ENCODE measurements at regions not wholly inside any gene's neighbourhood (a gene's known extent, or its start where the extent isn't known, plus 50 kb on each side); places are given as distances from the start of the nearest gene placed in this dataset.

GRCh38 chr2:107281637-107282036 is 395.7 kb upstream of the ST6GAL2 start (continued):
- TF ChIP-seq, protein P1, sequence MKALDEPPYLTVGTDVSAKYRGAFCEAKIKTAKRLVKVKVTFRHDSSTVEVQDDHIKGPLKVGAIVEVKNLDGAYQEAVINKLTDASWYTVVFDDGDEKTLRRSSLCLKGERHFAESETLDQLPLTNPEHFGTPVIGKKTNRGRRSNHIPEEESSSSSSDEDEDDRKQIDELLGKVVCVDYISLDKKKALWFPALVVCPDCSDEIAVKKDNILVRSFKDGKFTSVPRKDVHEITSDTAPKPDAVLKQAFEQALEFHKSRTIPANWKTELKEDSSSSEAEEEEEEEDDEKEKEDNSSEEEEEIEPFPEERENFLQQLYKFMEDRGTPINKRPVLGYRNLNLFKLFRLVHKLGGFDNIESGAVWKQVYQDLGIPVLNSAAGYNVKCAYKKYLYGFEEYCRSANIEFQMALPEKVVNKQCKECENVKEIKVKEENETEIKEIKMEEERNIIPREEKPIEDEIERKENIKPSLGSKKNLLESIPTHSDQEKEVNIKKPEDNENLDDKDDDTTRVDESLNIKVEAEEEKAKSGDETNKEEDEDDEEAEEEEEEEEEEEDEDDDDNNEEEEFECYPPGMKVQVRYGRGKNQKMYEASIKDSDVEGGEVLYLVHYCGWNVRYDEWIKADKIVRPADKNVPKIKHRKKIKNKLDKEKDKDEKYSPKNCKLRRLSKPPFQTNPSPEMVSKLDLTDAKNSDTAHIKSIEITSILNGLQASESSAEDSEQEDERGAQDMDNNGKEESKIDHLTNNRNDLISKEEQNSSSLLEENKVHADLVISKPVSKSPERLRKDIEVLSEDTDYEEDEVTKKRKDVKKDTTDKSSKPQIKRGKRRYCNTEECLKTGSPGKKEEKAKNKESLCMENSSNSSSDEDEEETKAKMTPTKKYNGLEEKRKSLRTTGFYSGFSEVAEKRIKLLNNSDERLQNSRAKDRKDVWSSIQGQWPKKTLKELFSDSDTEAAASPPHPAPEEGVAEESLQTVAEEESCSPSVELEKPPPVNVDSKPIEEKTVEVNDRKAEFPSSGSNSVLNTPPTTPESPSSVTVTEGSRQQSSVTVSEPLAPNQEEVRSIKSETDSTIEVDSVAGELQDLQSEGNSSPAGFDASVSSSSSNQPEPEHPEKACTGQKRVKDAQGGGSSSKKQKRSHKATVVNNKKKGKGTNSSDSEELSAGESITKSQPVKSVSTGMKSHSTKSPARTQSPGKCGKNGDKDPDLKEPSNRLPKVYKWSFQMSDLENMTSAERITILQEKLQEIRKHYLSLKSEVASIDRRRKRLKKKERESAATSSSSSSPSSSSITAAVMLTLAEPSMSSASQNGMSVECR (CRISPR knock-in tag; IDR thresholded peaks at IDR 0.05; ENCODE audit: borderline replicate concordance) = no peak
- TF ChIP-seq NFE2L1 (CRISPR knock-in tag; IDR thresholded peaks at IDR 0.05) (no peak), ESRRA (CRISPR knock-in tag; IDR thresholded peaks at IDR 0.05; ENCODE audit: borderline replicate concordance) (no peak), ZMAT4 (CRISPR knock-in tag; IDR thresholded peaks at IDR 0.05) (no peak), ZNF532 (CRISPR knock-in tag; IDR thresholded peaks at IDR 0.05; ENCODE audit: borderline replicate concordance) (no peak), ZNF138 (CRISPR knock-in tag; conservative IDR thresholded peaks at IDR 0.05) (no peak), JAZF1 (CRISPR knock-in tag; IDR thresholded peaks at IDR 0.05) (no peak), SMAD4 (CRISPR knock-in tag; IDR thresholded peaks at IDR 0.05) (no peak)
- TF ChIP-seq, protein P2, sequence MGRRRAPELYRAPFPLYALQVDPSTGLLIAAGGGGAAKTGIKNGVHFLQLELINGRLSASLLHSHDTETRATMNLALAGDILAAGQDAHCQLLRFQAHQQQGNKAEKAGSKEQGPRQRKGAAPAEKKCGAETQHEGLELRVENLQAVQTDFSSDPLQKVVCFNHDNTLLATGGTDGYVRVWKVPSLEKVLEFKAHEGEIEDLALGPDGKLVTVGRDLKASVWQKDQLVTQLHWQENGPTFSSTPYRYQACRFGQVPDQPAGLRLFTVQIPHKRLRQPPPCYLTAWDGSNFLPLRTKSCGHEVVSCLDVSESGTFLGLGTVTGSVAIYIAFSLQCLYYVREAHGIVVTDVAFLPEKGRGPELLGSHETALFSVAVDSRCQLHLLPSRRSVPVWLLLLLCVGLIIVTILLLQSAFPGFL (CRISPR knock-in tag; IDR thresholded peaks at IDR 0.05; ENCODE audit: borderline replicate concordance) = no peak
- TF ChIP-seq, protein P3, sequence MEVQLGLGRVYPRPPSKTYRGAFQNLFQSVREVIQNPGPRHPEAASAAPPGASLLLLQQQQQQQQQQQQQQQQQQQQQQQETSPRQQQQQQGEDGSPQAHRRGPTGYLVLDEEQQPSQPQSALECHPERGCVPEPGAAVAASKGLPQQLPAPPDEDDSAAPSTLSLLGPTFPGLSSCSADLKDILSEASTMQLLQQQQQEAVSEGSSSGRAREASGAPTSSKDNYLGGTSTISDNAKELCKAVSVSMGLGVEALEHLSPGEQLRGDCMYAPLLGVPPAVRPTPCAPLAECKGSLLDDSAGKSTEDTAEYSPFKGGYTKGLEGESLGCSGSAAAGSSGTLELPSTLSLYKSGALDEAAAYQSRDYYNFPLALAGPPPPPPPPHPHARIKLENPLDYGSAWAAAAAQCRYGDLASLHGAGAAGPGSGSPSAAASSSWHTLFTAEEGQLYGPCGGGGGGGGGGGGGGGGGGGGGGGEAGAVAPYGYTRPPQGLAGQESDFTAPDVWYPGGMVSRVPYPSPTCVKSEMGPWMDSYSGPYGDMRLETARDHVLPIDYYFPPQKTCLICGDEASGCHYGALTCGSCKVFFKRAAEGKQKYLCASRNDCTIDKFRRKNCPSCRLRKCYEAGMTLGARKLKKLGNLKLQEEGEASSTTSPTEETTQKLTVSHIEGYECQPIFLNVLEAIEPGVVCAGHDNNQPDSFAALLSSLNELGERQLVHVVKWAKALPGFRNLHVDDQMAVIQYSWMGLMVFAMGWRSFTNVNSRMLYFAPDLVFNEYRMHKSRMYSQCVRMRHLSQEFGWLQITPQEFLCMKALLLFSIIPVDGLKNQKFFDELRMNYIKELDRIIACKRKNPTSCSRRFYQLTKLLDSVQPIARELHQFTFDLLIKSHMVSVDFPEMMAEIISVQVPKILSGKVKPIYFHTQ (CRISPR knock-in tag; IDR thresholded peaks at IDR 0.05) = no peak

- no peaks in the 10 kb centered on the region for H3K9me3 Mint-ChIP-seq
- ChIA-PET POLR2A (no interaction called here), CTCF (no interaction called here)
- no peaks in the 10 kb centered on the region for H3K27me3 Mint-ChIP-seq (ENCODE audit: low read depth)
- H3K4me1 Mint-ChIP-seq = no peaks in the 10 kb centered on the region
- H3K27ac Mint-ChIP-seq = no peak overlapping the region
- ATAC-seq (no peak), DNase-seq (ENCODE audit: low spot score) (no peak)
- no peaks in the 10 kb centered on the region for H3K36me3 Mint-ChIP-seq
- no peak overlapping the region for H3K4me3 Mint-ChIP-seq
- TF ChIP-seq ZNF317 (CRISPR knock-in tag; IDR thresholded peaks at IDR 0.05; ENCODE audit: borderline replicate concordance, low read depth) (no peak), SMAD3 (CRISPR knock-in tag; IDR thresholded peaks at IDR 0.05; ENCODE audit: borderline replicate concordance) (no peak), PRDM15 (CRISPR knock-in tag; IDR thresholded peaks at IDR 0.05) (no peak), AFF4 (CRISPR knock-in tag; IDR thresholded peaks at IDR 0.05; ENCODE audit: borderline replicate concordance) (no peak), NFE2L1 (CRISPR knock-in tag; IDR thresholded peaks at IDR 0.05) (no peak), RELA (CRISPR knock-in tag; IDR thresholded peaks at IDR 0.05; ENCODE audit: borderline replicate concordance) (no peak)
Measured at GRCh38 chr2:107282135-107282534, 396.2 kb upstream of the ST6GAL2 start.
